ENCODE measurements at regions not wholly inside any gene's neighbourhood (a gene's known extent, or its start where the extent isn't known, plus 50 kb on each side); places are given as distances from the start of the nearest gene placed in this dataset.
"Not testable (repeated sequence)": the region's sequence is repeated elsewhere in the genome, so short reads cannot be mapped to it uniquely, and the experiment has no call there.

DNA sequence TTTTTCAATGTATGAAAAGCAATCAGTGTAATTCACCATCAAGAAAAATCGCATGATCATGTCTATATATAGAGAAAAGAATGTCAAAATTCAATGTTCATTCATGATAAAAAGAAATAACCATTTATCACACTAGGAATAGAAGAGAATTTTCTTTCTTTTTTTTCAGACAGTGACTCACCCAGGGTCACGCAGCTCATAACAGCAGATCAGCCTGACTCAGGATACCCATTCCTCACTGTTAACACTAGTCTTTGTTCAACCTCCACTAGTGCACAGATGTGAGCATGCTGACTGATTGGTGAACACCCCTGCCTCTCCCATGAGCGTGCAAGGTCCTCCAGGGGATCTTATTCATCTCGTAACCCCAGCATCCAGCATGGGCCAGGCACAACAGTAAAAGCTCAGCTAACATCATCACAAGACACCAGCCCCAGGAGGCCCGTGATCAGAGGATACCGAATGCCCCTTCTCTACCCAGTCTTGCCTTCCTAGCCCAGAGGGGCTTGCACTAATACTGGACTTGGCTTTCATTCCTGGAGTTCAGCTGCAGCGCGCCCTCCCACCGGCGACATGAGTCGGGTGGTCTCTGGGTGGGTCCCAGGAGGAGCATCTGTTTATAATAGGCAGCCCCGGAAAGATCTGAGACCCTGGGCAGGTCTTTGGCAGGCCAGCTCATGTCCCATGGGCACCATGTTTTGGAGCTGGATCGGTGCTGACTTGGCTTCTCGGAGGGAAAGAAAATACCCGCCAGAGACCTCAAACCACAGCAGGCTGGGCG lies 539.5 kb upstream of the SLC10A2 start:
- DNase-seq: no peak

DNA sequence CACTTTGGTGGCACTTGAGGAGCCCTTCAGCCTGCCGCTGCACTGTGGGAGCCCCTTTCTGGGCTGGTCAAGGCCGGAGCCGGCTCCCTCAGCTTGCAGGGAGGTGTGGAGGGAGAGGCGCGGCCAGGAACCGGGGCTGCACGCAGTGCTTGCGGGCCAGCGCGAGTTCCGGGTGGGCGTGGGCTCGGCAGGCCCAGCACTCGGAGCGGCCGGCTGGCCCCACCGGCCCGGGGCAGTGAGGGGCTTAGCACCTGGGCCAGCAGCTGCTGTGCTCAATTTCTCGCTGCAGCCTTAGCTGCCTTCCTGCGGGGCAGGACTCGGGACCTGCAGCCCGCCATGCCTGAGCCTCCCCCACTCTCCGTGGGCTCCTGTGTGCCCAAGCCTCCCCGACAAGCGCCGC lies 533.7 kb upstream of the SLC10A2 start:
- DNase-seq: not testable (repeated sequence)

DNA sequence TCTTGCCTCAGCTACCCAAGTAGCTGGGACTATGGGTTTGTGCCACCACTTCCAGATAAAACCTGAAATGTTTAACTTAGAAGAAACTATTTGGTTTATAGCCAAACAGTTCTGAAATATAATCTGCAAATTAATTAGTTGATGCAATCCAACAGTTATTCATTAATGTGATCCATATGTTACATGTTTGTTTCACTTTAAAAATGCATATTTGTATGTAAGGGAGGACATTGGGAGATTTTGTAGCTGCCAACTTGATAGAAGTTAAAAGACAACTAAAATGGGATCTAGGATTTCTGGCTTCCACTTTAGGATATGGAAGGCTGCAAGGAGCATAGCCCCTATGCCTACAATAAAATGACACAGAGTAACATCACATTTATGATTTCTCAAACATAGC lies 532.5 kb upstream of the SLC10A2 start:
- no peak for DNase-seq

DNA sequence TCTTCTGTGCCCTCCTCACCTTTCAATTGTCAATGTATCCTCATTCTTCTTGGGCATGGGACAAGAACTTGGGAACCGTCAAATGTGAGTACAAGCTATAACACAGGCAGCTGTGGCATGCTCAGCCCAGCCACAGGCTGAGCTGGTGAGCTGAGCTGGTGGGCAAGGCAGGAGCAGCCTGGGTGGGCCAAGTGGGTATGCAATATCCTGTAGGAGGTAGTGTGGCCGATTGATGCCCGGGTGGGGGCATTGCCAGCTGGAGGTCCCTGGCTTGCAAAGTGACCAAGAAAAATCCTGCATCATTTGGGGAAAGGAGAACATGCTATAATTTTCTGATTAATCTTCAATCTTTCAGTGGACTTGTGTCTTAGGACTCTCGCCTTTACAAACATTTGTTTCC lies 507.2 kb upstream of the SLC10A2 start:
- no peak for DNase-seq

DNA sequence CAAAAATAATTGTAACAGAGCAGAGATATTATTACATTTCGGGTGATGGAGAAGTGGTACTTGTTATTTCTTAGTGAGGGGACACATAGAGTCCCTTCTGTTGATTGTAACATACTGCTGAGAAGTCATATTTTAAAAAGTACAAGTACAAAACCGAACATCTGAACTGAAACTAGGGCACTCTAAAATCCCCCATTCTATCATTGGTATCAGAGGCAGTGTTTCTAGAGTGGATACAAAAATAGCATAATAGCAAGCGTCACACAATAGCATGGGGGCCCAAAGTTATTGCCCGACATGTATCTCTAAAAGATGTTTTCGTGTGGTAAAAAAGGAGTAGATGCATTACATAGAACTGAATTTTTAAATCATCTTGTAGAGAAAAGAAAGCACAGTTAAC lies 502.1 kb upstream of the SLC10A2 start:
- no peak for DNase-seq

DNA sequence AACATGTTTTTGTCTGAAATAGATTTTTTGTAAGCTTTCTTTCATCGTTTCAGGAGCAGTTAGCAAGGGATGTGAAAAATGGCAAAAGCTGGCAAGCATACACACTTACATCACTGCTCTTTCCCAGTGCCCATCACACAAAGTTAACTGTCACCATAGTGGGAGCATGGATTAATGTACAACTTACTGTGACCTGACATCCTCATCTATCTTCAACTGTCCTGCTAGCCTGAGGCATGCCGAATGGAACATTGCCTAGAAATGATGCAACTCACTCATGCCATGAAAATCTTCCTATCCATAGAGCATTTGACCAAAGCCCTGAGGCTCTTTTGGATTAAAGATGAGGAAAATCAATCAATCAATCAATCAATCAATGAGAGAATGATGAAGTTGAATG lies 491.7 kb upstream of the SLC10A2 start:
- no peak for DNase-seq

DNA sequence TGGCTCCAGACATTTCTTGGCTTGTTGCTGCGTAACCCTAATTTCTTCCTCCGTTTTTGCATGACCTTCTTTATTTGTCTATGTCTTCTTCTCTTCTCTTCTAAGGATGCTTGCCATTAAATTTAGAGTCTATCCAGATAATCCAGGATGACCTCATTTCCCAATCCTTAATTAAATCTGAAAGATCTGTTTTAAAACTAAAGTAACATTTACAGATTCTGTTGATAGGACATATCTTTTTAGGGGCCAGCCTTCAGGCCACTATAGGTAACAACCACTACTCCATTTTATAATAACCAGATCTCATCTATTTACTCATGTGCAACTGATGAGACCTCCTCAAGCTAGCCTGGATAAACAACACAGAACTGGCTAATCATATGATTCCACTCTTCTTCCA lies 490.5 kb upstream of the SLC10A2 start:
- DNase-seq: no peak

DNA sequence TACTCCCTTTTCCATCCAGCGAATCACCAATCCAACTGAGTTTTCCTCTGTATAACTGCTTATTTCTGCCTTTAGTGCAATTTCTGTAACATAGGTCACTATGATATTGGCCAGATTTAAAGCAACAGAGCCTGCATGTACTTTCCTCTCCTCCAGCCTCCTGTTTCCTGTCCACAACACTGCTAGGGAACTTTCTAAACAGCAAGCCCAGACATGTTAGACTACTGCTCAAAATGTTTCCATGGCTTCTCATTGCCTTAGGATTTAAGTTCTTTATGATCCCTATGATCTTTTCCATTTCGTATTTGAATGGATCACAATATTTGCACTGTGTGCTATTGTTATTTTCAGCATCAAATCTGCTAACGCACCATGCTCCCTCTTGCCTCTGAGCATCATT lies 481.7 kb upstream of the SLC10A2 start:
- no peak for DNase-seq

DNA sequence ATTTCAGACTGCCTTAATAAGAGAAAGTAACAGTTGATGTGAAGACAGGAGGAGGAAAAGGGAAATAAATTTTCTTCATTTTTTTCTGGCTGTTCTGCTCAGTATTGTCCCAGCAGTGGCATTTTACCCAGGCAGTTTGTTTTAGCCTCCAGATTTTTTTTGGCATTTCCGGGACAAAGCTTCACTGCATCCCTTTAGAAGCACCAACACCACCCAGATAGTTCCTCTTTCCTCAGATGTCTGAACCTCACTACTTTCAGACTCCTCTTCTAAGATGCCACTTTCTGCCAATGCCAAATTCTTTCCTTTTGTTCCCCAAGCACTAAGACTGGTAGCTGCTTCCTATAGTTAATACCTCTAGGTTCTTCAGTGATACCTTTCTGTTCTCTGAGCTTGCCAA lies 480.1 kb upstream of the SLC10A2 start:
- DNase-seq: no peak

DNA sequence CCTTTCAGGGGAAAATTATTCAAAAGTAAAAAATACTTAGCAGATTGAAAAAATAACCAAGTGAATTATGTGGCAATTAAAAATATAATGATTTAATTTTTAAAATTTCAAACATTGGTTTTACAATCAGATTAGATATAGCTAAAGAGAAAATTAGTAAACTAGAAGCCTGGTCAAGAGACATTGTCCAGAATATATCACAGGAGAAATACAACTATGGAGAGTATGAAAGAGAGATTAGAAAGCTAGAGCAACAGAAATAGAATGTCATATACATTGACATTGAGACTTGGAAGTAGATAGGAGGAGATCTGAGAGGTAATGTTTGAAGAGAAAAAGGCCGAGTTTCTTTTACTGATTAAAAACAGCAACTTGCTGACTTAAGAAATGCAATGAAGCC lies 476.4 kb upstream of the SLC10A2 start:
- DNase-seq: no peak

DNA sequence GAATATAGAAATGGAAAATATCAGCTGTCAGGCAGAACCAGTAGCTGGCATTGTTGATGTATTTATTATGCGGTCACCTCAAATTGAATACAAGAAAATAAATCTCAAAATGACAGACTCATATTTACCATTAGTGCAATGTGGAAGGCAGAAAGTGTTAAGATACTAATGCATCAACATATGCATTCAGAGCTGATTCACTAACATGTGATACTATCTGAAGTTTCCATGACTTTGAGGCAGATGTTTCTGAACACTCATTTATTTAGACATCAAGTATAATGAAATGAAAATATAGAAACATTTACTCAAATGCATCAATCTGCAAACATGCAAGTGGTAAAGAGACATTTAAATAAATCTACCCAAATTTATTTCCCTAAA lies 474.2 kb upstream of the SLC10A2 start:
- DNase-seq: no peak

DNA sequence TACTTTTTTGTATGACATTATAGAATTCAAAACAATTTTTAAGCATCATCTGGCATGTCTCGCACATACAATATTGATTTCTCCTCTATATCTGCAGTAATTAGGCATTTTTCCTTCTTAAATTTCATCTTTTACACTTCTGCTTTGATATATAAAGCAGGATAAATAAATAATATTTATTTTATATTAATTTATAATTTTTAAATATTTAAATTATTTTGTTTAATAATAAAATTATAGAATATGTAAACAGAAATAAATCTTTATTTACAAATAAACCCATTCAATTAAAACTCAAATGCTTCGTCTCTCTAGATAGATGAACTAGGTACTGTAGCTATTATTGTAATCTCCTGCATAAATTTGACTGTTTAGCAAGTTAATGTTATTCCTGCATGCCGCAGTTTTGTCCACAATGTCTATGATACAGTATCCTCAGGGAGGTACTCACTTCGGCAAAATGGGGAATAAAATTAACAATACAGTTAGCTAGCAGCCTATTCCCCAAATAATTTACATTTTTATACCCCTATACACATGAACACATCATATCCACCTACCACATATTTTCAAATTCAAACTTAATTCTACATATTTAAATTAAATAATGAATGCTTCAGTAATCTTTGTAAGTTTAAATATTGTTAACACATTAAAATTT lies 473.6 kb upstream of the SLC10A2 start:
- DNase-seq: no peak

DNA sequence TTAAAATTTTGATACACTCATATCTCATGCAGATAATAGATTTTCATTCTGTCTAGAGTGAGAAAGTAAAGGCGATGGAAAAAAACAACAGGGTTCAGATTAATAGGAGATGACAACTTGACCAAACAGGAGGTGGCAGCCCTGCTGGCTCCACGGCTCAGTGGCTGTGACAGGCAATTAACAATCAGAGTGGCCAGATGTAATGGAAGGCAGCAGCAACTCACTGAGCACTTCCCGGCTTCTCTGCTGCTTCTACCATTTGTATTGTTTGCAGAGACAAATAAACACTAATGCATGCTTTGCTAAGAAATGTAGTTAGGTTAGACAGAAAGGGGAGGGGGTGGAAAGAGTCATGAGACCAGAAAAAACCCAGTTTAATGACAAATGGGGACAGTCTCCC lies 473.0 kb upstream of the SLC10A2 start:
- no peak for DNase-seq

DNA sequence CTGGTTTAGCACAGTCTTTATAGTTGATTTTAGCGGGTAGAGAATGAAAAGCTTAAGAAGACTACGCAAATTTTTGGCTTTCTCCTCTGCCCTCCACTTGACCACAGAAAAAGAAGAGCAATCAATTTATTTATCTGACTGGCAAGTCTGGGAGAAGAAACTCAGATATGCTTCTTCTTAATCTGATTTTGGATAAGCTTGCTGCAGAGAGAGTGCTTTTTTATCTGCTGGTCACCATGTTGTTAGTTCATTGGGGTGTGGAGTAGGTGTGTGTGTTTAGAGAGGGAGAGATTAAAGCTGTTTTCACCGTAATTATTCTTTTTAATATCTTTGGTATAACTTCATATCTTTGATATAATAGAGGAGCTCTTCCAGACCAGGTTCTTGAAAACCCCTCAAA lies 471.4 kb upstream of the SLC10A2 start:
- no peak for DNase-seq

DNA sequence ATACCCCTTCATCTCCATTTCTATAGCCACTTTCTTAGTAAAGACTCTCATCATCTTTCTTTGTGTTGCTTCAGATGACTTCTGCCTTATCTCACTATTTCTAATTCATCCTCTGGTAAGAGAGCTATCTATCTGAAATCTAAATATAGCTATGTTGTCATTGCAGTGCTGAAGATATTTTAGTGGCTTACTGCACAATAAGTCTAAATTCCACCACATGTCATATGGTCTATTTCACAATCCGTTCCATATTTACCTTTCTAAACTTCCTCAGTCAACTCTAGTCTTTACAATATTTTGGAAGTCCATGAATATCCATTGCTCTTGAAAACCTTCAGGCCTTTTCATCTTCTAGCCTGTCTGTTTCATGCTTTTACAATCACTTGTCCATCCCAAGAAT lies 465.1 kb upstream of the SLC10A2 start:
- no peak for DNase-seq

DNA sequence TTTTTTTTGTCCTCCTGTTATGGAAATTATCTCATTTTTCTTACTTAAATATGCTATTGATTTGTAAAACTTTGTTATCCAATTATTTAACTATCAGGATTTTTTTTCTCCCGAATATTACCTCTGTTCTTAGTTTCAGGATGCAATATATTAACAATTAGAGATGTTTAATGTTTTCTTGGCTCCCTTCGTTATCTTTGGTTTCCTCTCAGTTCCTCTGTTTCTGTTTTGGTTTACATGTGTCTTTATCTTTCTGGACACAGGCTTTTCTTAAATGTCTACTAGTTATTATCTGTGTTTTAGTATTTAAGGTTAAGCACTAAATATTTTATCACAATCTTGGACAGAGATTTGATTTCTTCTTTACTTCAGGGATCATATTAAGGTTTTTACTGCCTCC lies 462.2 kb upstream of the SLC10A2 start:
- DNase-seq: no peak

DNA sequence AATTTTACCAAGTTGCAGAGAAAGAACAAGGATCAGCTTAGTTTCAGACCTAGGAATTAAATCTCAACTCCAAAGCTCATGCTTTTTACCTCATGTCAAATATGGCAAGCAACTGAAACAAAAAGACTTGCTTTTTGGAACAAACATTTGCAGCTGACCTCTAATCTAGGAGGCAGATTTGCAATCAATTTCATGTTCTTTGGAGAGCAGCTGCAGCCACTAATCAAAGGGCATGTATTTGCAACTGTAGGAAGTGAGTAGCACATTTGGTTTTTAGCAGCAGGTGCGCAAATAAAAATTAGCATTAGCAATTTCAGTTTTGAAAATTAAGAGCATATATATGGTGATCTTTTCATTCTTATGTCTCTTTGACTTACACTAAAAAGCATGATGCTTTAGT lies 459.3 kb upstream of the SLC10A2 start:
- DNase-seq: no peak

DNA sequence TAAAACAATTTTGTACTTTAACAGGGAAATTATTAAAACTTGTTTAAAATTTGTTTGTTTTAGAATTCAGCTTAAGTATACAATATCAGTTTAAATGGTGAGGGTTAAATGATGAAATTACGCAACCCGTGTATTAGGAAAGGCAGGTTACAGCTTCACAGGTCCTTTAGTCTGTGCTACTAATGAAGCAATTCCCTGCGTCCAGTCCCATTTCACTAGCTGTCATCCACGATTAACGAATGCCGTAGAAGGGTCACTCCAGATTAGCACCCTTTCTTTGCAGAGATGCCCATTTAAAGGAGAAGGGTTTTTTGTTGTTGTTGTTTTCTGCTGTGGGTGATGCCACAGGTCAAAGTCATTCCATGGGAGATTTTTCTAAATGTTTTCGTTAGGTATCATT lies 457.6 kb upstream of the SLC10A2 start:
- DNase-seq: no peak

DNA sequence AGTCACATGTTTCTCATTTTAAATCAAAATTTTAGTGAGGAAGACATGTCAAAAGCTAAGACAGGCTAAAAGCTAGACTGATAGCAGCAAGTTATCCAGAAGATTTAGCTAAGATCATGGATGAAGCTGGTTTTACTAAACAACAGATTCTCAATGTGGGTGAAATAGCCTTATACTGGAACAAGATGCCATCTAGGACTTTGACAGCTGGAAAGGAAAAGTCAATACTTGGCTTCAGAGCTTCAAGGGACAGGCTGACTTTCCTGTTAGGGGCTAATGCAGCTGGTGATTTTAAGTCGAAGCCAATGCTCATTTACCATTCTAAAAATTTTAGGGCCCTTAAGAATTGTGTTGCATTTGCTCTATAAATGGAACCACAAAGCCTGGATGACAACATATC lies 455.3 kb upstream of the SLC10A2 start:
- no peak for DNase-seq

DNA sequence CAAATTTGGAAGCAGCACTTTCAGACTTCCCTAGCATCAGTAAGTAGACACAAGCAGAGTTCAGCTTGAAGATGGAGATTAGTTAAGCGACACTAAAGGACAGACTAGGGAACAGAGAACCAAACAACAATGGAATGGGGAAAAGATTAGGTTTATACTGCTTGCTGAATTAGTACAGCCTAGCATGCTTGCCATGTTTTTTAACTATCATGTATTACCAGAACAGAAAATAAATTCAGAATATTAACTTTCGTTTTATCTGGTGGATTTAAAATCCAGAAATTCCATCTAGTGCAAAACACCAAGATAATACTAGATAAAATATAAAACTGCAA lies 451.5 kb upstream of the SLC10A2 start:
- no peak for DNase-seq

DNA sequence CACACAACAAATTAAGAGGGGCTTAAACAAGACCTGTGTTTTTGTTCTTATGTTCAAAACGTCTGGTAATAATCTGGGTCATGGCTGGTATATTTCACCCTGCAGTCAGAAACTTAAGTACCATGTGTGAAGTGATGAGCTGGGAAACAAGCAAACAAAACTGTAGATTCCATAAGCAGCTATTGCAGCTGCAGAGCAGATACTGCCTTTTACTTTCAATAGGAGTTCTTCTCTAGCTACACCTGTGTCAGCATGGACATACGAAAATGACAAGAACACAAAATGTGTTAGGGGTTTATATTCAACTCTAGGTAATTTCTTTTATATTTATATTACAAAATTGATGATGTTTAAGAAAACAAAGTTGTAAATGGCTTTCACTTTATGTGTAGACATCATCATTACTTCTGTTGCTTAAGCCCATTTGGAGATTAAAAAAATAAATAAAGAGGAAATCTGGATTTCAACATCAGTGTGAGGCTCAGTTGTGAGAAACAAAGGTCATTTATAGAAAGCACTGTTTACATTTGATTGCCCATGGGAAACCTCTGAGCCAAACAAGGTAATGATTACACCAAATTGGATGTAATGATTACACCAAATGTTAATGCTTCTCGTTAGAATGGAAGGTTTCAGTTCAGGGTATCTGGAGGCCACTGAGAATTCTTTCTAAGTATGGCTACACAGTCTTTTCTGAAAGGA lies 451.0 kb upstream of the SLC10A2 start:
- DNase-seq: no peak

DNA sequence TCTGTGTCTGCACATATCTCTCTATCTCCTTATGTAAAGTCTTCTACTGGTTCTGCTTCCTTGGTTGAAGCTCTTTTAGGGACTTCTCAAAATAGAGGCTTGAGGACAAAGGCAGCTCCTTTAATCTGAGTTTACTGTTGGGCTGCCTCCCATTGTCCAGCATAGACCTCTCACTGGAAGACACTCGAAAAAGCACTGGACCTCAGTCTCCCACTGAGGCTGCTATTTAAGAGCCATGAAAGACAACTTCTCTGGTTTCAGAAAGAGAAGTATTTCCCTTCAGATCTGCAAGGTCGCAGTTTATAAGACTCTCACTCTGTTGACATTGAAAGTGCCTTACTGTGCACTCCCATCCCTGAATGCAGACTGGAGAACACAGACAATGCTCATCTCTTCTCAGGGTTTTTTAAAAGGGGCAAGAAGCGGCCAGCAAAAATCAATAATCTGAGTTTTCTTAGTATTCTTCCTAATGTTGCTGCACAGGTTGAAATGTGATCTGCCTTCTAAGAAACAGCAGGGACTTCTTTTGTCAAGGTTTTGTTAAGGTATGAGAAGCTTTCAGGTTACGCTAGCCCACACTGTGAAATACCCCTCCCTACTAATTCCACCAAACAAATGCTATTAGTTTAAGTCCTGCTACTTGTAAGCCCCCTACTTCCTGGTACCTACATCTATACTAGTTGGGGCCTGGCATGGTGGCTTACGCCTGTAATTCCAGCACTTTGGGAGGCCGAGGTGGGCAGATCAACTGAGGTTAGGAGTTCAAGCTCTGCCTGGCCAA lies 450.0 kb upstream of the SLC10A2 start:
- no peak for DNase-seq

DNA sequence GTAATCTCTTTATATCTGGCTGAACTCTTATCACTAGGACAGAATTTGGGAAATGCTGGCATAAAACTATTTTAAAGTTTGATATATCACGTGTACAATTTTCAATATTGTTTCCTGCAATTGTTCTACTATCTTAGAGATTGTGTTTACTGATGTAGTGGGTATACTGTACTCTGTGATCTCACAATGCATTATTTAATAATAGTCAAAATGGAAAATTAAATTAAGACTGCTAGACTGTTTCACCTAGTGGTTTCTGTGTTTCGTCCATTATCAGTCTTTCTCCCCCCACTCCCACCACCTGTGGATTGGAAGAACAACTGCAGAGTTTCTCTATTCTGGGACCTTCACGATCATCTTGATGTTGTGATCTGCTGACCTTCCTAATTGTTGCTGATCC lies 449.2 kb upstream of the SLC10A2 start:
- DNase-seq: no peak

DNA sequence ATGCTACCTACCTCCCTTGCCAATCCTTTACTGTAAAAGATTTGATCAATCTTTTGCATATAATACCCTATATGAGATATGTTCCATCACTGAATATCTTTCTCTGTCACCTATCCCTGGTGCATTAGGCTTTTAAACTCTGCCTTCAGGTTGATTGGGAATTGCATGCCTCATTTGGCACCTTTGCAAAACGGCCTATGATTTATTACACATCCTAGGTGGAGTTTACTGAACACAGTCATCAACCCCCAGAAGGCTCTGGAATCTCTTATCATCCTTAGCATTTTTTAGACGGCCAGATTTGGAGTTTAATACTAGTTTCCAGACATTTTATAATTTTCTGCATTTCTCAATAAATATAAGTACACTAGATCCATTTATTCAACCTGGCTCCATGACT lies 448.4 kb upstream of the SLC10A2 start:
- no peak for DNase-seq
